ENCODE measurements at regions not wholly inside any gene's neighbourhood (a gene's known extent, or its start where the extent isn't known, plus 50 kb on each side); places are given as distances from the start of the nearest gene placed in this dataset.
A peak's percentile ranks its signal among the peaks of the same experiment; 100 is the strongest.

DNA sequence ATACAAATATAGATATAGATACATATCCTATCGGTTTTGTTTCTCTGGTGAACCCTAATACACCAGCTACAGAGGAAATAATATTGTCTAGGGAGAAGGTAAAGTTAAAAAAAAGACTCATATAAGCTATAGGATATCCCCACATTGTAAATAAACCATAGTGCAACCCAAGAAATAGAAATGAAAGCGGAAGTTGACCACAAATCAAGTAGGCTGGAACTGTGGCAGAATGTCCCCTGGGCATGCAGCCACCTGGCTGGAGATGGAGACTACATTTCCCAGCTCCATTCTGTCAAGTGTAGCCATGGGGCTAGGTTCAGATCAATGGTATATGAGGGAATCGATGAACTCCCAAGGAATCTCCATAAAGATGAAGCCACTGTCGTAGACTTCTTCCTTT lies 70.1 kb upstream of the RPS6KA2 start:
- POLR2A ChIA-PET: no interaction called here
- TF ChIP-seq EZH2 (IDR thresholded peaks at IDR 0.05; ENCODE audit: borderline replicate concordance, insufficient read depth, low read depth, low read length, poor library complexity, severe bottlenecking): no peak
- TF ChIP-seq, protein P1, sequence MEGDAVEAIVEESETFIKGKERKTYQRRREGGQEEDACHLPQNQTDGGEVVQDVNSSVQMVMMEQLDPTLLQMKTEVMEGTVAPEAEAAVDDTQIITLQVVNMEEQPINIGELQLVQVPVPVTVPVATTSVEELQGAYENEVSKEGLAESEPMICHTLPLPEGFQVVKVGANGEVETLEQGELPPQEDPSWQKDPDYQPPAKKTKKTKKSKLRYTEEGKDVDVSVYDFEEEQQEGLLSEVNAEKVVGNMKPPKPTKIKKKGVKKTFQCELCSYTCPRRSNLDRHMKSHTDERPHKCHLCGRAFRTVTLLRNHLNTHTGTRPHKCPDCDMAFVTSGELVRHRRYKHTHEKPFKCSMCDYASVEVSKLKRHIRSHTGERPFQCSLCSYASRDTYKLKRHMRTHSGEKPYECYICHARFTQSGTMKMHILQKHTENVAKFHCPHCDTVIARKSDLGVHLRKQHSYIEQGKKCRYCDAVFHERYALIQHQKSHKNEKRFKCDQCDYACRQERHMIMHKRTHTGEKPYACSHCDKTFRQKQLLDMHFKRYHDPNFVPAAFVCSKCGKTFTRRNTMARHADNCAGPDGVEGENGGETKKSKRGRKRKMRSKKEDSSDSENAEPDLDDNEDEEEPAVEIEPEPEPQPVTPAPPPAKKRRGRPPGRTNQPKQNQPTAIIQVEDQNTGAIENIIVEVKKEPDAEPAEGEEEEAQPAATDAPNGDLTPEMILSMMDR (IDR thresholded peaks at IDR 0.05): no peak
- Histone ChIP-seq H3K4me3 (ENCODE audit: control extremely low read depth in 1 of 5, extremely low read depth in 1 of 5, insufficient read depth in 1 of 5, low read depth in 2 of 5, low read length in 4 of 5) (no peak overlapping the region), H3K36me3 (replicated peaks in 1 of 2; ENCODE audit: control extremely low read depth in 1 of 2, control insufficient read depth in 1 of 2, extremely low read depth in 1 of 2, insufficient read depth in 2 of 2, low read length in 1 of 2) (no peaks in the 10 kb centered on the region), H3K27ac (ENCODE audit: low read length in 2 of 2) (no peak overlapping the region), H3K27me3 (replicated peaks in 1 of 4; ENCODE audit: control extremely low read depth in 1 of 4, control insufficient read depth in 3 of 4, insufficient read depth in 4 of 4, low read length in 3 of 4) (no peaks in the 10 kb centered on the region), H3K9ac (ENCODE audit: low read length) (peak overlapping the region; percentile 5), H3K4me2 (replicated peaks; ENCODE audit: low read depth, low read length, poor library complexity, severe bottlenecking) (peak overlapping the region; percentile 49), H3K4me1 (ENCODE audit: control insufficient read depth in 2 of 2, insufficient read depth in 2 of 2, low read length in 2 of 2) (peaks cover 19 to 22% of the 10 kb centered on the region in 2 donors), H2AFZ (ENCODE audit: insufficient read depth, low read depth, low read length, poor library complexity, severe bottlenecking) (no peak overlapping the region), H3K9me3 (ENCODE audit: control extremely low read depth in 1 of 3, control insufficient read depth in 2 of 3, insufficient read depth in 1 of 3, low read length in 2 of 3) (peaks cover 0 to 9% (median 0%) of the 10 kb centered on the region in 3 donors), H3K79me2 (ENCODE audit: control insufficient read depth, insufficient read depth, low read length) (no peaks in the 10 kb centered on the region), H4K20me1 (ENCODE audit: control insufficient read depth, insufficient read depth, low read length, poor library complexity, severe bottlenecking) (no peaks in the 10 kb centered on the region)
- intact Hi-C loops (cut with micrococcal nuclease): no loop called here
- Mint-ChIP-seq H3K9me3 (ENCODE audit: insufficient read depth) (no peaks in the 10 kb centered on the region), H3K4me1 (peaks cover 5% of the 10 kb centered on the region), H3K27me3 (peaks cover 11% of the 10 kb centered on the region), H3K27ac (no peak overlapping the region), H3K4me3 (no peak overlapping the region)
- DNase-seq (peak; percentile 36), ATAC-seq (ENCODE audit: low read depth) (no peak)
- CTCF ChIA-PET: no interaction called here
- WGBS (ENCODE audit: insufficient coverage): no CpG with 5 or more reads among the region's 4 CpGs

DNA sequence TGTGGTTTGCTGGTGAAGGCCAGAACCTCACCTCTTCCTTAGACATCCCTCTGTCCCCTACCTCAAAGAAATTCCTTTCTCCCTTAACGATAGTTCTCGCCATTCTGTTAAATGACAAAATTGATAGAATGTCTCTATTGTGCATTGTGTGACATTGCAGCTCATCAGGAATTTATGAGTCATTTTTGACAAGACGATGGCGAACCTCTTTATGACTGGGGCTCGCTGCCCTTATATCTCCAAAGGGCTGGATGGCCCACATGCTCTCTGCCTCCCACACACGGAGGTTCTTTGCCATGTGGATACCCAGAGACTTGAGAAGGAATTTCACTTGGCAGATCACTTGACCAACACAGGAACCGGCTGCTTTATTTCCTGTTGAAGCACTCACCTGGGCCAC lies 66.8 kb upstream of the RPS6KA2 start:
- H3K27me3 Mint-ChIP-seq: peaks cover 24% of the 10 kb centered on the region
- intact Hi-C loops (cut with micrococcal nuclease): no loop called here
- H3K79me2 ChIP-seq (ENCODE audit: control insufficient read depth, insufficient read depth, low read length): no peaks in the 10 kb centered on the region
- no peak overlapping the region for H2AFZ ChIP-seq (ENCODE audit: insufficient read depth, low read depth, low read length, poor library complexity, severe bottlenecking)
- H3K4me1 ChIP-seq (ENCODE audit: control insufficient read depth in 2 of 2, insufficient read depth in 2 of 2, low read length in 2 of 2): peaks cover 19 to 22% of the 10 kb centered on the region in 2 donors
- ChIA-PET CTCF (no interaction called here), POLR2A (no interaction called here)
- no peak overlapping the region for H3K4me2 ChIP-seq (replicated peaks; ENCODE audit: low read depth, low read length, poor library complexity, severe bottlenecking)
- H3K36me3 ChIP-seq (replicated peaks in 1 of 2; ENCODE audit: control extremely low read depth in 1 of 2, control insufficient read depth in 1 of 2, extremely low read depth in 1 of 2, insufficient read depth in 2 of 2, low read length in 1 of 2): no peaks in the 10 kb centered on the region
- ATAC-seq (ENCODE audit: low read depth) (no peak), DNase-seq (no peak)
- no peaks in the 10 kb centered on the region for H3K9me3 Mint-ChIP-seq (ENCODE audit: insufficient read depth)
- no peak overlapping the region for H3K4me3 Mint-ChIP-seq
- WGBS (ENCODE audit: insufficient coverage): 98% methylated on average over 5 of the region's 7 CpGs
- no peak overlapping the region for H3K27ac ChIP-seq (ENCODE audit: low read length in 2 of 2)
- no peaks in the 10 kb centered on the region for H4K20me1 ChIP-seq (ENCODE audit: control insufficient read depth, insufficient read depth, low read length, poor library complexity, severe bottlenecking)
- H3K9ac ChIP-seq (ENCODE audit: low read length): no peak overlapping the region
- H3K4me1 Mint-ChIP-seq: peaks cover 5% of the 10 kb centered on the region
- no peak overlapping the region for H3K4me3 ChIP-seq (ENCODE audit: control extremely low read depth in 1 of 5, extremely low read depth in 1 of 5, insufficient read depth in 1 of 5, low read depth in 2 of 5, low read length in 4 of 5)
- H3K9me3 ChIP-seq (ENCODE audit: control extremely low read depth in 1 of 3, control insufficient read depth in 2 of 3, insufficient read depth in 1 of 3, low read length in 2 of 3): peaks cover 0 to 9% (median 0%) of the 10 kb centered on the region in 3 donors
- peaks cover 0 to 6% (median 0%) of the 10 kb centered on the region in 4 experiments for H3K27me3 ChIP-seq (replicated peaks in 1 of 4; ENCODE audit: control extremely low read depth in 1 of 4, control insufficient read depth in 3 of 4, insufficient read depth in 4 of 4, low read length in 3 of 4)
- TF ChIP-seq, protein P1 (IDR thresholded peaks at IDR 0.05): no peak
- no peak for TF ChIP-seq EZH2 (IDR thresholded peaks at IDR 0.05; ENCODE audit: borderline replicate concordance, insufficient read depth, low read depth, low read length, poor library complexity, severe bottlenecking)
- H3K27ac Mint-ChIP-seq: no peak overlapping the region

Measured in B cell (primary cell).